Cardiac septum (tissue), 1 donor: ENCODE measurements at regions not wholly inside any gene's neighbourhood (a gene's known extent, or its start where the extent isn't known, plus 50 kb on each side); places are given as distances from the start of the nearest gene placed in this dataset.

ENCODE experiments used
- DNase-seq: peaks from one replicate; pipeline ENCODE4 v3.0.0-alpha.2; 2020; ENCODE audit warnings: low spot score
- intact Hi-C: fragments of 100-400 bp; cut with DNase I; formaldehyde crosslinking; loops from one replicate; pipeline ENCODE4 v1.14.0; 2022
- donor health status: DM: no; HTN: no; CAD: no.

- intact Hi-C loops: no loop called here
- DNase-seq: no peak
Observed at GRCh38 chr4:123836851-123837595, 440.4 kb downstream of the SPRY1 start.

GRCh38 chr4:123838474-123838873, 441.9 kb downstream of the SPRY1 start:
- intact Hi-C loops: no loop called here
- DNase-seq: no peak

DNA sequence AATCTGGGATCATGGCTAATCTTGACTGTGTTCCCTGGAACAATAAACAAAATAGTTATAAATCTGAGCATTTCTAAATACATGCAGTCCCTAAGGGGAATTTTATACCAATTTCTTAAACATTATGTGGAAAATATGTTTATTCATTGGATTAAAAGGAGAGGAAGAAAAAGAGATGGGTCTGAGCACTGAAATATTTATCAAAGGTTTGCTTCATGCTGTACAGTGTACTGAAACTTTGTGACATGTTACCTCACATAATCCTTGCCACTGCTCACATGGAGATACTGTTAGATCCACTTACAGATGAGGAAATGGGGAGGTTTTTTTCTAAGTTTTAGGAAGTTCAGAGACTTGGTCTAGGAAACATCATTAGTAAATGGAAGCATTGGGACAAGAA, 443.6 kb downstream of the SPRY1 start:
- no peak for DNase-seq

GRCh38 chr4:123841447-123842121, 445.0 kb downstream of the SPRY1 start:
- intact Hi-C loops: no loop called here
- no peak for DNase-seq

More for the DNA sequence above, 443.6 kb downstream of the SPRY1 start:
- intact Hi-C loops: no loop called here

DNA sequence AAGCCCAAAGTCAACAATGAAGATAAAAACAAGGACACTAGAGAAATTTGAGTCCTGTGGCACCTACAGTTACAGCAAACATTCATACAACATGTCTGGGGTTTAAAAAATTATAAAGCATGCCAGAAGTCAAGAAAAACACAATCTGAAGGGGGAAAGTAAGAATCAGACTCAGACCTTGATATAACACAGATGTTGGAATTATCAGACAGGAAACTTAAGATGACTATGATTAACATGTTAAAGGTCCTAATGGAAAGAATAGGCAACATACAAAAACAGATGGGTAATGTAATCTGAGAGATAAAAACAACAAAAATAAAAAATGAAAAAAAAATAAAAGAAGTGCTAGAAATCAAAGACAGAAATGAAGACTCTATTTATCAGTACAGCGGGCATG, 446.5 kb downstream of the SPRY1 start:
- DNase-seq: no peak
- intact Hi-C loops: no loop called here

GRCh38 chr4:123844374-123844773, 447.8 kb downstream of the SPRY1 start:
- DNase-seq: no peak
- intact Hi-C loops: no loop called here

DNA sequence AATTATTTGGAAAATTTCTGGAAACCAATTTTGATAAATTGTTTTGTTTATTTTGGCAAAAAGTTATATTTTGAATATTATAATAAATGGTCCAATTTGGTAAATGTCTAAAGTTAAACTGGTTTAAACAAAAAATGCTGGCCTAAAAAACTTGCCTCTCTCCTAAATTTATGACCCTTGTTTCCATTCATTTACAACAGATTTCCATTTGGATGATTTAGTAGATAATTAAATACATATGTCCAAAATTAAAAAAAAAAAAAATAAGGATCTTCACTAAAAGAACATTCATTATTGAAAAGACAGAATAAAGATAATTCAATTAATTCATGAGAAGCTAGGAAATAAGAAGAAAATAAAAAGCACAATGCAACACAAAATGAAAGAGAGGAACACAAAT, 449.5 kb downstream of the SPRY1 start:
- intact Hi-C loops: no loop called here

DNA sequence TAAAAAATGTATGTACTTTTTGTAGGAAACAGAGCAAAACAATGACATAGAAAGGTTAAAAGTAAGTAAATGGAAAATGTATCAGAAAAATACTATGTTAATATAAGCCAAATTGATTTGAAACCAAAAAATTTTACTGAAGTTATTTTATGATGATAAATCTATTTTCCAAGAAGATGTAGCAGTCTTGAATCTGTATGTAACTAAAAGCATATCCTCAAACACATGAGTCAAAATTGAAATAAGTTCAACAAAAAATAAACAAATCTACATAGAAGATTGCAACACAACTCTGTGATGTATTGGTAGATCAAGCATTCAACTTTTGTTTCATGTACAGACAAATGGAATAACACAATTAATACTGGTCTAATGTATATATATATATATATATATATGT, 450.0 kb downstream of the SPRY1 start:
- no peak for DNase-seq
- intact Hi-C loops: no loop called here

More for the DNA sequence above, 449.5 kb downstream of the SPRY1 start:
- no peak for DNase-seq

- DNase-seq: no peak
- intact Hi-C loops: no loop called here
Observed at GRCh38 chr4:123848606-123849005, 452.0 kb downstream of the SPRY1 start.

DNA sequence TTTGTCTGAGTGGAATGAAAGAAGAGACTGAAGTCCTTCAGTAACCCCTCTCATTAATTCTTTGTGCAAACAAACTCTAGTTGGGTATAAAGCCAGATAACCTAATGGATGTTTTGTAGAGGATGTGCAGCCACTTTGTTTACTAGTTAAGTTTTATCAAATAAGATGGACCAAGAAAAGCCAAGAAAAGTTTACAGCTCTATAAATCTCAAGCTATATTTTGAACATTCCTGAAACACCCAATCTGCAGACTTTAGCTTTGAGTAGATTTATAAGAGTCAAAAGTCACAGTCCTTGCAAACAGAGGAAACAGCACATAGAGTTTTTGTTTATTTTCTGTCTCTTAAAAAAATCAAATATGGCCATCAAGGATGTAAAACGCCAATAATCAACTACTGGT, 452.9 kb downstream of the SPRY1 start:
- no peak for DNase-seq
- intact Hi-C loops: no loop called here

GRCh38 chr4:123851521-123851920, 454.9 kb downstream of the SPRY1 start:
- DNase-seq: no peak
- intact Hi-C loops: no loop called here

DNA sequence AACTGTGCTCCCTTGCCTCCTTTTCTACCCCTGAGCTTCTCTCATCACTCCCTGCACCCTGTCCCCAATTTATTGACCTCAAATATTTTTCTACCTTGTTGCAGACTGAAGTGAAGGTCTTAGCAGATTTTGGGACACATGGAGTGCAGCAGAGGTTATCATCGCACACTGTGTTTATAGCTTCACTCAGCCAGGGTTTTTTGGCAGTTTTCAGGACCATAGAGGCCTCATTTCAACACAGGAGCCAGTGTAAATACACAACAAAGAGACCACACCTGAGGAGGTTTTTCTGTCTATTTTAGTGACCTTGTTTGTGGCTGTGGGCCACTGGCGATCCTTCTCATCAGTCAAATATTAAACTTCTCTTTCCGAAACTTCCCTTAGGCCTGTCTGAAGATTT, 457.1 kb downstream of the SPRY1 start:
- DNase-seq: no peak
- intact Hi-C loops: no loop called here

- no peak for DNase-seq
Observed at GRCh38 chr4:123856689-123857545, 460.3 kb downstream of the SPRY1 start.

DNA sequence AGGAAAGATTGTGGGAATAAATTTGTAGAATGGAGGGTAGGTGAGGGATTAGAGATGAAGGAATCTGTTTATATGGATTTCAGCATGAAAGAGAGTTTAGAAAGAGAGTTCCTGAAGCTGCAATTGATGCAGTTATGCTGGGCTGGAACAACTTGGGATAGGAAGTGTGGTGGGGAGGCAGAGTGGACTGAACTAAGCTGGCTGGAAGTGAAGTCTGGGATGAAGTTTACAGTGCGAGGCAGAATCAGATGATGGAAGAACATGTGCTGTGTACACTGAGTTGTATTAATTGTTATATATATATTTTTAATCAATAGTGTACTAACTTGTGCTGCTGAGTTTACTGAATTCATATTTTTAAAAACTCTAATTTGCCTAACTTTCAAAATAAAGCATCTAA, 461.9 kb downstream of the SPRY1 start:
- intact Hi-C loops: no loop called here
- DNase-seq: no peak

More at GRCh38 chr4:123856689-123857545, 460.3 kb downstream of the SPRY1 start:
- intact Hi-C loops: no loop called here

- no peak for DNase-seq
- intact Hi-C loops: no loop called here
Observed at GRCh38 chr4:123862812-123863211, 466.2 kb downstream of the SPRY1 start.

- intact Hi-C loops: no loop called here
- DNase-seq: no peak
Observed at GRCh38 chr4:123866796-123867195, 470.2 kb downstream of the SPRY1 start.

DNA sequence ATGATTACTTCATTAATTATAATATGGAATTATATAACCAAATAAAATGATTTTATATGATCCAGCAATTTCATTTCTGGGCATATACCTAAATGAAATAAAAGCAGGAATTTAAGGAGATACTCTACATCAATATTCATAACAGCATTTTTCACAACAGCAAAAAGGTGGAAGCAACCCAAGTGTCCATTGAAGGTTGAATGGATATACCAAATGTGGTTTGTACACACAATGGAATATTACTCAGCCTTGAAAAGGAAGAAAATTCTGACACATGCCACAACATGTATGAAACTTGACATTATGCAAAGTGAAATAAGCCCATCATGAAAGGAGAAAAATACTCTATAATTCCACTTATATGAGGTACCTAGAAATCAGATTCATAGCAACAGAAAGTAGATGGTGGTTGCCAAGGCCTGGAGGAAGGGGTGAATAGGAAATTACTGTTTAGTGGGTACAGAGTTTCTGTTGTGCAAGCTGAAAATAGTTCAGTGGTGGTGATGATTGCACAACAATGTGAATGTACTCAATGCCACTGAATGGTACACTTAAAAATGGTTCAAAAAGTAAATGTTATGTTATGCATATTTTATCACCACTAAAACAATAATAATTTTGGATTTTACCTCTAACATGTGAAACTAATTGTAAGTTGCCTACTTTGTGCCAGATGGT, 471.5 kb downstream of the SPRY1 start:
- intact Hi-C loops: no loop called here
- DNase-seq: no peak

DNA sequence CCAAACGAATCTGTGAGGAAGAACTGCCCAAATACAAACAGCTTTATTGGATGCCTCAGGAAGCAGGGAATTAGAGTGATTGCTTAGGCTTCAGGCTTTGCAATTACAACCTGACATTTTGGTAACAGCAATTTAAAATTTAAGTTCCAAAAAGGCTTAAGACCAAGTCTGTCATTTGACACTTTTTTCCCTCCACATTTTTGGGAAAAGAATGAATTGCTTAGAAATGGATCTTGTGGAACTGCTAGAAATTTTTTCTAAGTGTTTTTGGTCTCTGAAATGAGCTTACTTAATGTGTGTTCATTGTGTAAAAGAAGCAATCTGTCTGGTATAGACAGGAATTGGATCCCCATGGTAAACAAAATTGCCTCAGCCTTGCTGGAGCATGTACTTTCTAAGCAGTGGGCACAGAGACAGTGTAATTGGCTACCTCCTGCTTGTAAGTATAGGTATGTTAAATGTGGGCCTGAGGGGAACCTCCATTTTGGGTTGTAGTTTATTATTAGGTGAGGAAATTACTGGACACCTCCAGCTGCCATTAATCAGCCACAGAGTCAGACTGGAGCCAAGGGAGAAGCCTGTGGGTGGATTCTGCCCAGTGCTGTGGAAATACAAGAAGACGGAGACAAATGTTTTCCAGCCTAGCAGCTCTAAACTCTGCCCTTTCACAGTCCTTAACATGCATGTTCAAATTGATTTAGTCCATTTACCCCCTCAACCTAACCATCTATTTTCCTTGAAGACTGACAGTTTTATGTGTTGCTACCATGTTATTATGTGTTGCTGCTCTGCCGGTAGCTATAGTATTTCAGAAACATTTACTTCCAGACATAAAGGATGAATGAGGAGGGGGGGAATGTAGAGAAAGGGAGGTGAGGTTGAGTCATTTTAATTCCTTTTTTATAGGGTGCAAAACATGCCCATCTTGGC, 473.0 kb downstream of the SPRY1 start:
- intact Hi-C loops: no loop called here
- no peak for DNase-seq
